Fibroblast of lung (primary cell): ENCODE measurements at regions not wholly inside any gene's neighbourhood (a gene's known extent, or its start where the extent isn't known, plus 50 kb on each side); places are given as distances from the start of the nearest gene placed in this dataset.
A peak's percentile ranks its signal among the peaks of the same experiment; 100 is the strongest.

Experiments
- DNase-seq, 2 donors: peaks; one replicate each; pipeline versions ENCODE4 v3.0.0 to v3.0.0-alpha.2; 2010; ENCODE audit warnings: low read depth in 2 of 2
- H2AFZ ChIP-seq: 2 replicates; pipeline ENCODE4 v1.5.1; 2012; ENCODE audit warnings: low read length, control low read depth, inconsistent platforms
- H3K27ac ChIP-seq: 2 replicates; pipeline ENCODE4 v1.5.1; 2011; ENCODE audit warnings: low read length, control low read depth; ENCODE audit not compliant: insufficient read depth
- H3K27me3 ChIP-seq: 2 replicates; pipeline ENCODE4 v1.5.1; 2011; ENCODE audit warnings: mild to moderate bottlenecking, low read length; ENCODE audit not compliant: control insufficient read depth, insufficient read depth
- H3K36me3 ChIP-seq: 2 replicates; pipeline ENCODE4 v1.5.1; 2011; ENCODE audit warnings: low read length; ENCODE audit not compliant: control insufficient read depth, insufficient read depth
- H3K4me1 ChIP-seq: 2 replicates; pipeline ENCODE4 v1.5.1; 2011; ENCODE audit warnings: low read length; ENCODE audit not compliant: control insufficient read depth, insufficient read depth; ENCODE audit errors: extremely low read depth
- H3K4me2 ChIP-seq: 2 replicates; pipeline ENCODE4 v1.5.1; 2011; ENCODE audit warnings: low read length, control low read depth; ENCODE audit not compliant: insufficient read depth; ENCODE audit errors: extremely low read depth
- H3K4me3 ChIP-seq, 4 experiments: fragments of 200-600 bp in 1 of 4; sonication (generic) in 1 of 4; replicated peaks in 1 of 4; 2 replicates each; pipeline ENCODE4 v1.5.1; 2011 to 2016; ENCODE audit warnings: low read length in 4 of 4, low read depth in 3 of 4, mild to moderate bottlenecking in 3 of 4, control low read depth in 2 of 4, inconsistent platforms in 1 of 4, mixed read lengths in 1 of 4; ENCODE audit not compliant: insufficient read depth in 1 of 4; ENCODE audit errors: control extremely low read depth in 1 of 4
- H3K79me2 ChIP-seq: 2 replicates; pipeline ENCODE4 v1.5.1; 2012; ENCODE audit warnings: mild to moderate bottlenecking, low read length, inconsistent platforms; ENCODE audit not compliant: control insufficient read depth, insufficient read depth
- H3K9ac ChIP-seq: 2 replicates; pipeline ENCODE4 v1.5.1; 2011; ENCODE audit warnings: mild to moderate bottlenecking, low read length, control low read depth; ENCODE audit not compliant: insufficient read depth
- H3K9me3 ChIP-seq: 2 replicates; pipeline ENCODE4 v1.5.1; 2012; ENCODE audit warnings: low read depth, low read length; ENCODE audit not compliant: control insufficient read depth, insufficient read depth
- H4K20me1 ChIP-seq: 2 replicates; pipeline ENCODE4 v1.5.1; 2011; ENCODE audit warnings: low read length; ENCODE audit not compliant: control insufficient read depth, insufficient read depth; ENCODE audit errors: extremely low read depth
- CTCF ChIP-seq, 2 donors: IDR thresholded peaks in 1 of 2; conservative IDR thresholded peaks in 1 of 2; 1 replicate in 1 of 2; 2 replicates in 1 of 2; pipeline ENCODE4 v1.5.1; 2011 to 2012; ENCODE audit warnings: low read length in 2 of 2, control low read depth in 1 of 2, inconsistent platforms in 1 of 2, low read depth in 1 of 2, mild to moderate bottlenecking in 1 of 2
- EZH2 ChIP-seq: IDR thresholded peaks from 2 replicates; pipeline ENCODE4 v1.5.1; 2012; ENCODE audit warnings: low read length, control low read depth, mild to moderate bottlenecking; ENCODE audit errors: missing control alignments

- H3K27me3 ChIP-seq: no peaks in the 10 kb centered on the region
- no peaks in the 10 kb centered on the region for H3K9me3 ChIP-seq
- H3K4me3 ChIP-seq: no peak overlapping the region
- peaks cover 4% of the 10 kb centered on the region for H3K4me1 ChIP-seq
- no peaks in the 10 kb centered on the region for H3K79me2 ChIP-seq
- peak overlapping the region; percentile 40 for H3K4me2 ChIP-seq
- no peaks in the 10 kb centered on the region for H3K36me3 ChIP-seq
- H3K9ac ChIP-seq: no peak overlapping the region
- no peaks in the 10 kb centered on the region for H4K20me1 ChIP-seq
- H3K27ac ChIP-seq: no peak overlapping the region
- DNase-seq: peak; percentile 59 to 84
- peak overlapping the region; percentile 43 for H2AFZ ChIP-seq
- no peak for TF ChIP-seq CTCF (conservative IDR thresholded peaks at IDR 0.05 in 1 of 2, IDR thresholded peaks at IDR 0.05 in 1 of 2; ENCODE audit: low read depth in 1 of 2, low read length in 2 of 2)
- TF ChIP-seq EZH2: no peak
Observed at GRCh38 chr11:121688055-121688491, 235.3 kb upstream of the SORL1-AS1 start.

GRCh38 chr11:121683791-121684190 is 231.0 kb upstream of the SORL1-AS1 start:
- Histone ChIP-seq H3K79me2 (no peaks in the 10 kb centered on the region), H3K36me3 (no peaks in the 10 kb centered on the region), H3K4me1 (peaks cover 4% of the 10 kb centered on the region), H3K9ac (no peak overlapping the region), H4K20me1 (no peaks in the 10 kb centered on the region), H3K4me2 (no peak overlapping the region), H2AFZ (no peak overlapping the region), H3K4me3 (no peak overlapping the region), H3K27me3 (no peaks in the 10 kb centered on the region), H3K27ac (no peak overlapping the region), H3K9me3 (no peaks in the 10 kb centered on the region)
- no peak for TF ChIP-seq EZH2
- TF ChIP-seq CTCF (conservative IDR thresholded peaks at IDR 0.05 in 1 of 2, IDR thresholded peaks at IDR 0.05 in 1 of 2; ENCODE audit: low read depth in 1 of 2, low read length in 2 of 2): no peak
- no peak for DNase-seq
